SK-N-DZ (cell line): ENCODE measurements at regions not wholly inside any gene's neighbourhood (a gene's known extent, or its start where the extent isn't known, plus 50 kb on each side); places are given as distances from the start of the nearest gene placed in this dataset.

Experiments used
- DNase-seq: peaks from one replicate; pipeline ENCODE4 v3.0.0-alpha.2; 2015; ENCODE audit warnings: low spot score
- small RNA-seq, 2 experiments: library from RNA; depleted of rRNA; stranded (forward); fragments of <200 nt; gene quantifications; one replicate each; pipeline ENCODE3, GENCODE V24; 2014

- no peak for DNase-seq
Measured at GRCh38 chr13:73131247-73131646, 72.4 kb downstream of the KLF5 start.

DNA sequence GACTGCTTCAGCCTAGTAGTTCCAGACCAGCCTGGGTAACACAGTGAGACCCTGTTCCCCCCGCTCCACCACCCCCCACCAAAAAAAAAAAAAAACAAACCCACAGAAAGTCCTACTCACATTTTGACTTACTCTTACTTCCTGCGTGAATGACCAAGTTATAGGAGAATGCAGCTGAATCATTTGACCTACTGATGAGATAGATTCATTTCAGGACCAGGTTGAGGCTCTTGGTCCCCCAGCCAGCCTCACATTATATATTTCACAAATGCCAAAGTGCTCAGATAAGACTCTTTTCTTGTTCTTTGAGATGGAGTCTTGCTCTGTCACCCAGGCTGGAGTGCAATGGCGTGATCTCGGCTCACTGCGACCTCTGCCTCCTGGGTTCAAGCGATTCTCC lies 70.2 kb downstream of the KLF5 start:
- DNase-seq, result no peak

Small RNA genes lying in the stretch of these regions (small RNA-seq; reads per million reads assigned to genes)
- gene AL162376.1, result 0 reads per million in 2 experiments
- gene RNU4-10P, result 0.13 to 0.18 reads per million in 2 experiments
- 0 to 0.13 reads per million in 2 experiments for gene RNY1P8
